Gastroesophageal sphincter (tissue), 4 donors: ENCODE measurements at regions not wholly inside any gene's neighbourhood (a gene's known extent, or its start where the extent isn't known, plus 50 kb on each side); places are given as distances from the start of the nearest gene placed in this dataset.
A peak's percentile ranks its signal among the peaks of the same experiment; 100 is the strongest.

Experiments used
- ATAC-seq: fragments of 150-250 bp; one replicate; pipeline ENCODE4 v1.9.1; 2016; ENCODE audit warnings: mild to moderate bottlenecking, moderate library complexity
- H3K27ac ChIP-seq, 4 donors: fragments of 200-600 bp; sonication (generic) in 3 of 4; 1 replicate in 3 of 4; 2 replicates in 1 of 4; pipeline ENCODE4 v1.5.1; 2016 to 2019
- H3K27me3 ChIP-seq: fragments of 200-600 bp; sonication (generic); one replicate; pipeline ENCODE4 v1.5.1; 2019
- H3K36me3 ChIP-seq, 2 donors: fragments of 200-600 bp; sonication (generic); one replicate each; pipeline ENCODE4 v1.5.1; 2019; ENCODE audit warnings: control low read depth in 1 of 2
- H3K4me1 ChIP-seq, 3 donors: fragments of 200-600 bp; sonication (generic); 1 replicate in 2 of 3; 2 replicates in 1 of 3; pipeline ENCODE4 v1.5.1; 2016 to 2019; ENCODE audit warnings: control low read depth in 2 of 3
- H3K4me3 ChIP-seq, 2 donors: fragments of 200-600 bp; sonication (generic); one replicate each; pipeline ENCODE4 v1.5.1; 2019; ENCODE audit warnings: mild to moderate bottlenecking in 1 of 2, moderate library complexity in 1 of 2
- H3K9me3 ChIP-seq, 3 donors: fragments of 200-600 bp; sonication (generic); one replicate each; pipeline ENCODE4 v1.5.1; 2017 to 2019; ENCODE audit warnings: control low read depth in 2 of 3
- CTCF ChIP-seq, 4 experiments: fragments of 200-600 bp in 2 of 4; fragments of 450-650 bp in 2 of 4; sonication (generic) in 1 of 4; IDR thresholded peaks; one replicate each; pipeline ENCODE4 v1.5.1; 2017 to 2019; ENCODE audit warnings: antibody characterized with exemption in 4 of 4, mild to moderate bottlenecking in 2 of 4, moderate library complexity in 2 of 4
- EP300 ChIP-seq: sonication (generic); formaldehyde crosslinking; IDR thresholded peaks from one replicate; pipeline ENCODE4 v1.6.1; 2017; ENCODE audit warnings: antibody characterized with exemption, mild to moderate bottlenecking
- POLR2A ChIP-seq, 2 donors: fragments of 450-650 bp; IDR thresholded peaks; one replicate each; pipeline ENCODE4 v1.6.1; 2017; ENCODE audit warnings: antibody characterized with exemption in 2 of 2, mild to moderate bottlenecking in 2 of 2, moderate library complexity in 1 of 2
- POLR2AphosphoS5 ChIP-seq: sonication (generic); formaldehyde crosslinking; IDR thresholded peaks from one replicate; pipeline ENCODE4 v1.6.1; 2017; ENCODE audit warnings: antibody characterized with exemption
- WGBS, 2 donors: methylation state at CpG; one replicate each; pipeline ENCODE4 v1.1.5; 2018; ENCODE audit warnings: low coverage in 1 of 2; 5-methylcytosine and 5-hydroxymethylcytosine counted together

DNA sequence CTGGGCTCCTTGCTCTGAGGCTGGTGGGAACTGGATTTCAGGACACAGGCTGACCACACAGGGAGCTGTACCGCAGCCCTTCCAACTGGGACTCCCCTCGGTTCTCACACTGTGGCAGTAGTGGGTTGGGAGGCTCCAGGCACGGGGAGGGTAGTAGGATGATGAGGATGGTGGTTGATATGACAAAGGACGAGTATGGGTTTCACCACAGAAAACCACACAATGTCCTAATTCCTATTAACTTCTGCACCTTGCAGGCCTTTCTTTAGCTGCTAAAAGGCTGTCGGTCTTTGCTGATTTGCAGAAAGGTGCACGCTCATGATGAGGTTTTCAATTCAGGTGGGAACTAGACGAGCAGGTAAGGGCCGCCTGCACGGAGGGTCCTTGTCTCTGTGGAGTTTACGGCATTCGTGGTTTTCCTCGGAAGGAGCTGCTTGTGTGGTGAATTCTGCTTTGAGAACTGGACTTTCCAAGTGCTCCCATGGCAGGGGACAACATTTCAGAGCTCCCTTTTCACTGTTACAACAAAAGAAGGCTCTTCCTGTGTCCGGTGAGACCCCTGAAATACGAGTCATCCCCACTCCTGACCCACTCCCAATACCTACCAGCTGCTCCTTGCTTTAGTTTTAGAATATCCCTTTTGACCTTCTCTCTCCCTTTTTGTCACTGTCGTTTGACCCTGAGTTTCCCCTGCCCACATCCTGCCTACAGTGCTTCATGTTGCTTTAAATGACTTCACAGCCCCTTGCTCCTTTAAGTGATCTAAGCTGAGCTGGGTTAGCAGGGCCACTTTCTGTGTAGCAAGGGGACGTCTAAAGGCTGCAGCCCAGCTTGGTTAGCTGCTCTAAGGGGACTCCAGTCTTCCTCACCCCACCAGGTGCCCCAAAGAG lies 125.1 kb downstream of the MRPS6 start:
- WGBS, 2 donors = 80 to 87% methylated on average over 7 to 8 of the region's 16 CpGs

DNA sequence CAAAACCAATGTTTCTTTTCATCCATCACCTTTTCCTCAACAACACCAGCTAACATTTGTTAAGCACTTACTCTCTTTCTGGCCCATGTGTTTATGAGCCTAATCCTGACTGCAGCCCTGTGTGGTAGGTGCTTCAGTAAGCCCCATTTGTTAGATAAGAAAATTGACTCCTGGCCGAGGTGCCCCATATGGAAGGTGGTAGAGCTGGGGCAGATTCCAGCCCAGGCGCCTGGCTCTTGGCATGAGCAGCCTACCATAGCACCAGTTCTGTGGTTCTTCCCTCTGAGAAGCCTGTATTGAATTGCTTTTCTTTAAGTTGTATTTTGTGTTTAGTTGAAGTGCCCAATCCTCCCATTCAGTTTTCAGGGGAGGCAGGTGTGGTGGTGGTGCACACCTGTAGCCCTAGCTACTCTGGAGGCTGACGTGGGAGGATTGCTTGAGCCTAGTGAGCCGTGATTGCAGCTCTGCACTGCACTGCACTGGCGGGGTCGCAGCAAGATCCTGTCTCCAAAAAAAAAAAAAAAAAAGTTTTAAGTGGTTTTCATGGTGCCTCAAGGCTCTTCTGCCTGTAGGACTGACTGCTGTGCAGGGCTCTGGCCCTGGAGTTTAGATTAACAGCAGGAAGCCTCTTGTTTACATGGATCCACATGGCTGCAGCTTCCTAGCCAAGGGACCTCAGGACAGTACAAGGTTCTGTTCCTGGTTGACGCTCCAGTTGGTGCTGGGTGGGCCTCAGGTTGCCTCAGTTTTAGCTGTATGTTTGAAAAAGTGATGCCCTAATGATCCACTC lies 125.9 kb downstream of the MRPS6 start:
- no peaks in the 10 kb centered on the region for H3K9me3 ChIP-seq
- H3K27ac ChIP-seq = no peak overlapping the region
- ATAC-seq = no peak
- no peak for TF ChIP-seq CTCF (IDR thresholded peaks at IDR 0.05)
- no peak for TF ChIP-seq POLR2A (IDR thresholded peaks at IDR 0.05)
- TF ChIP-seq EP300 = no peak
- TF ChIP-seq POLR2AphosphoS5 = no peak
- H3K27me3 ChIP-seq = no peaks in the 10 kb centered on the region
- H3K36me3 ChIP-seq = no peaks in the 10 kb centered on the region
- no peak overlapping the region for H3K4me3 ChIP-seq
- peaks cover 0 to 36% (median 5%) of the 10 kb centered on the region in 3 donors for H3K4me1 ChIP-seq
- 89 to 100% methylated on average over 1 to 3 of the region's 7 CpGs for WGBS, 2 donors

More for the DNA sequence above, 125.1 kb downstream of the MRPS6 start:
- Histone ChIP-seq H3K36me3 (no peaks in the 10 kb centered on the region), H3K27me3 (no peaks in the 10 kb centered on the region), H3K27ac (no peak overlapping the region), H3K4me3 (no peak overlapping the region), H3K4me1 (peaks cover 0 to 28% (median 5%) of the 10 kb centered on the region in 3 donors), H3K9me3 (no peaks in the 10 kb centered on the region)
- TF ChIP-seq POLR2A (IDR thresholded peaks at IDR 0.05) (no peak), EP300 (no peak), POLR2AphosphoS5 (no peak), CTCF (IDR thresholded peaks at IDR 0.05) (no peak)
- ATAC-seq = no peak

GRCh38 chr21:34200288-34200905 lies 127.0 kb downstream of the MRPS6 start:
- TF ChIP-seq POLR2AphosphoS5 (peak; percentile 29), POLR2A (IDR thresholded peaks at IDR 0.05) (no peak)
- Histone ChIP-seq H3K27me3 (no peaks in the 10 kb centered on the region), H3K4me3 (no peak overlapping the region), H3K36me3 (no peaks in the 10 kb centered on the region), H3K4me1 (peaks cover 0 to 46% (median 5%) of the 10 kb centered on the region in 3 donors), H3K9me3 (no peaks in the 10 kb centered on the region), H3K27ac (peak overlapping the region in 1 of 4 donors; percentile 3)
- ATAC-seq = no peak
- 76 to 84% methylated on average over 5 to 7 of the region's 7 CpGs for WGBS, 2 donors

GRCh38 chr21:34201001-34201400 lies 127.6 kb downstream of the MRPS6 start:
- Histone ChIP-seq H3K4me3 (no peak overlapping the region), H3K4me1 (peaks cover 0 to 52% (median 6%) of the 10 kb centered on the region in 3 donors), H3K27ac (peak overlapping the region in 3 of 4 donors; percentile 43 to 82 (median 74)), H3K9me3 (no peaks in the 10 kb centered on the region), H3K36me3 (no peaks in the 10 kb centered on the region), H3K27me3 (no peaks in the 10 kb centered on the region)
- TF ChIP-seq EP300 (no peak), POLR2AphosphoS5 (no peak), CTCF (IDR thresholded peaks at IDR 0.05) (no peak), POLR2A (IDR thresholded peaks at IDR 0.05) (no peak)
- no peak for ATAC-seq
- 56 to 79% methylated on average over 2 of the region's 3 CpGs for WGBS, 2 donors

DNA sequence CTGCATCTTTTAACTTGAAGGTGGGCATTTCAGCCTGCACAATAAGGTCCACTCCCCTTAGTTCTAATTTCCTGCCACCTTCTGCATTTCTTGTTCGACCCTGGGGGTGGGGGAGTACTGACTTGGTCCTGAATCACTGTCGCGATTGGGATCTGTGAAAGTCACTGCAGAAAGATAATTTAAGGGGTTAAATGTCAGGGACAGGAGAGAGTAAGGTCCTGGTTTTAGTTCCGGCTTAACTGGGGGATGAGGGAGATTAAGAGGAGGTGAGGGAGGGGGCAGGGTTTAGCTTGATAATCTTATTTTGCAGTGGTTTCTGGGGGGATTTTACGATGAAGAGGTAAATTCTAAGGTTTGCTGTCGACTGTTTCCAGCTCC lies 128.1 kb downstream of the MRPS6 start:
- Histone ChIP-seq H3K27me3 (no peaks in the 10 kb centered on the region), H3K27ac (peak overlapping the region in 3 of 4 donors; percentile 43 to 82 (median 74)), H3K4me3 (peak overlapping the region; percentile 43 to 55), H3K36me3 (no peaks in the 10 kb centered on the region), H3K9me3 (no peaks in the 10 kb centered on the region), H3K4me1 (peaks cover 0 to 56% (median 9%) of the 10 kb centered on the region in 3 donors)
- no peak for TF ChIP-seq POLR2A (IDR thresholded peaks at IDR 0.05)
- TF ChIP-seq POLR2AphosphoS5 = no peak
- no peak for TF ChIP-seq CTCF (IDR thresholded peaks at IDR 0.05)
- no peak for TF ChIP-seq EP300
- WGBS, 2 donors = 0 to 12% methylated on average over 3 to 6 of the region's 6 CpGs
- ATAC-seq = no peak
